ENCODE measurements at regions not wholly inside any gene's neighbourhood (a gene's known extent, or its start where the extent isn't known, plus 50 kb on each side); places are given as distances from the start of the nearest gene placed in this dataset.
"Not testable (repeated sequence)": the region's sequence is repeated elsewhere in the genome, so short reads cannot be mapped to it uniquely, and the experiment has no call there.

GRCh38 chr4:129738175-129738574 lies 642.2 kb downstream of the C4orf33 start:
- DNase-seq: no peak

- DNase-seq: no peak
Observed at GRCh38 chr4:129747756-129748155, 651.8 kb downstream of the C4orf33 start.

GRCh38 chr4:129748991-129749390 lies 653.0 kb downstream of the C4orf33 start:
- DNase-seq: no peak

DNA sequence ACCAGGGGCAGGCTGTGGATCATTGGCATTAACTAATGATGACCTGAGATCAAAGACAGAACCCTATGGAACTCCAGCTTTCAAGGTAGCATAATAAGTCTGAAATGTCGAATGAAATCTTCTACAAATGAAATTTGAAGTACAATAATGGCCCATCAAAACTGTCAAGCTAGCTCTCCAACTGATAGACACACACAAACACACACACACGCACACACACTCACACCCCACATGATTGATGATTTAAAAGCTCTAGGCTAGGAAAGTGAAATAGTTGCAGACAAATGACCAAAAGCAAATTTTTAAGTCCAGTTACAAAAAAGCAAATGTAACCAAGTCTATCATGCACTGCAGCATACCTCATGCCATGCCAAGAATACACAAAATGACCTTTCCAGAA lies 655.7 kb downstream of the C4orf33 start:
- no peak for DNase-seq

DNA sequence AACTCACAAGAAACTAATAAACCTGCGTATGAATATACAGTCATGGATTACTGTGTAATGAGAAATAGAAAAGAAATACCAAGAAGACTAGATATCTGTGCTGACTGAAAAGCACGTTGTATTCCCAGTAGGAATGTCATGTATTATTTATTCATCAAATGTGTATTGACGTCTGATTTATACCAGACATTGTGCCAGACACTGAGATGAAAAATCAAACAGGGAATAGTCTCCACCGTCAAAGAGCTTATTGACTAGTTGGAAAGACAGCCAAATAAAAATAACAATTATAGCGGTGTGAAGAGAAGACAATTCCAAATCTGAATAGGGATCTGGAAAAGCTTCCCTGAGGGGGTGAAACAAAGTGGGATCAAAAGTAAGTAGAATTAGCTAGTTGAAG lies 687.6 kb downstream of the C4orf33 start:
- no peak for DNase-seq

- DNase-seq: peak; percentile 63
Observed at GRCh38 chr4:129788486-129788885, 692.5 kb downstream of the C4orf33 start.

- DNase-seq: no peak
Observed at GRCh38 chr4:129804461-129804981, 708.6 kb downstream of the C4orf33 start.

- no peak for DNase-seq
Observed at GRCh38 chr4:129806986-129807385, 711.0 kb downstream of the C4orf33 start.

- DNase-seq: no peak
Observed at GRCh38 chr4:129808242-129808641, 712.3 kb downstream of the C4orf33 start.

DNA sequence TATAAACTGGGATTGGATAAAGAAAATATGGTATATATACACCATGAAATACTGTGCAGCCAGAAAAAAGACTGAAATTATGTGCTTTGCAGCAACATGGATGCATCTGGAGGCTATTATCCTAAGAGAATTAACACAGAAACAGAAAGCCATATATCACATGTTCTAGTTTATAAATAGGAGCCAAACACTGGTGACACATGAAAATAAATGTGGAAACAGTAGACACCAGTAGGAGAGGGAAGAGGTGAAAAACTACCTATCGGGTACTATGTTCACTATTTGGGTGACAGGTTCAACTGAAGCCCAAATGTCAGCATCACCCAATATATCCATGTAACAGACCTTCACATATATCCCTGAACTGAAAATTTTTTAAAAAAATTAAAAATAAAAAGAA lies 725.1 kb downstream of the C4orf33 start:
- DNase-seq: no peak

DNA sequence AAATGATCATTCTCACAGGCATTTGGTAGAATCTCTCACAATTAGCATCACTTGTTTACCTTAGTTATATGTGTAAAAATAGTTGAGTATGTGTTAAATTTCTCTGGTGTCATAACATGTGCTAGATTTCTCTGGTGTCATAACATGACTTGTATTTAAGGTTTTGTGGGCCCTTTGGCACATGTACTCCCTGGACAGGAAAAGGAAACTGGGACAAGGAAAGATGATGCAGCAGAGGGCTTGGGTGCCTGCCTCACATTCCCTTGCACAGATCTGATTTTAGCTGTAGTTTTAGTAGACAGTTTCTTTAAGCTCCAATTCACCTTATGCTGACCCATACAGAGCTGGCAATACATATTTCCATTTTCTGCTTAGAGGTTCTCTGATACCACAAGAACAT lies 726.0 kb downstream of the C4orf33 start:
- DNase-seq: no peak

DNA sequence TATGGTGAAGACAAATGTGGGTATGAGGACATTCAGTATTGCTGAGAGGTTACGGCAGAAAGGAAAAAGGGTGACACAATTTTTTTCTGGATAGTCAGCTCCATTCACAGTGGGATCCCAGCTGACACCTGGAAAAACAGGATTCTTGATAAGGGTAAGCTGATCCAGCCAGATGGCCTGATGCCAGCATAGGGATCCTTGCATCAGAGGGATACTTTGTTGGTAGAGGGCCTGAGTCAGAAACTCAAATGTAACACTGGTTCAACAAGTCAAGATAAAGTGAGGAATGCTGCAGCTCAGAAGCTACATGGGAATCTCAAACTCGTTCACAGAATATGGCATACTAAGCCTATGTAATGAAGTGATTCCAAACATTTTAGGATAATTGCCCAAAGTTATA lies 726.7 kb downstream of the C4orf33 start:
- DNase-seq: no peak

GRCh38 chr4:129823105-129823504 lies 727.2 kb downstream of the C4orf33 start:
- no peak for DNase-seq

- no peak for DNase-seq
Observed at GRCh38 chr4:129829373-129829772, 733.4 kb downstream of the C4orf33 start.

GRCh38 chr4:129839687-129840086 lies 743.7 kb downstream of the C4orf33 start:
- no peak for DNase-seq

- no peak for DNase-seq
Observed at GRCh38 chr4:129842096-129842495, 746.1 kb downstream of the C4orf33 start.

DNA sequence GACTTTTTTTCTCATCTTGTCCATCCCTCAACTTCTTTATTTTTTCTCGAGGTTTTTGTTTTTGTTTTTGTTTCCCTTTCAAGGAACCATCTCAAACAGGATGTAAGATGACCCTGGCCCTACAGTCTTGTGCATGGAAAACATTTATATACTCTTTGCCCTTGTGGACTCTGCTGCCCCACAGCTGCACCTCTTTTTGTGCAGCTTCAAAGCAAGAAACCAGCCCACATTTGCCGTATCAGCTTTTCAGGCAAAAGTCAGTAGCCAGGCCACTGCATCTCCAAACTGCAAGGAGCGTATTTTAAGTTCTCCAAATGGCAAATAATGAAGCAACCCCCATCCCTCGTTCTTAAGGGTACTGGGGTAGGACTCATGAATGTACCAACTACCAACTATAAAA lies 756.5 kb downstream of the C4orf33 start:
- no peak for DNase-seq

DNA sequence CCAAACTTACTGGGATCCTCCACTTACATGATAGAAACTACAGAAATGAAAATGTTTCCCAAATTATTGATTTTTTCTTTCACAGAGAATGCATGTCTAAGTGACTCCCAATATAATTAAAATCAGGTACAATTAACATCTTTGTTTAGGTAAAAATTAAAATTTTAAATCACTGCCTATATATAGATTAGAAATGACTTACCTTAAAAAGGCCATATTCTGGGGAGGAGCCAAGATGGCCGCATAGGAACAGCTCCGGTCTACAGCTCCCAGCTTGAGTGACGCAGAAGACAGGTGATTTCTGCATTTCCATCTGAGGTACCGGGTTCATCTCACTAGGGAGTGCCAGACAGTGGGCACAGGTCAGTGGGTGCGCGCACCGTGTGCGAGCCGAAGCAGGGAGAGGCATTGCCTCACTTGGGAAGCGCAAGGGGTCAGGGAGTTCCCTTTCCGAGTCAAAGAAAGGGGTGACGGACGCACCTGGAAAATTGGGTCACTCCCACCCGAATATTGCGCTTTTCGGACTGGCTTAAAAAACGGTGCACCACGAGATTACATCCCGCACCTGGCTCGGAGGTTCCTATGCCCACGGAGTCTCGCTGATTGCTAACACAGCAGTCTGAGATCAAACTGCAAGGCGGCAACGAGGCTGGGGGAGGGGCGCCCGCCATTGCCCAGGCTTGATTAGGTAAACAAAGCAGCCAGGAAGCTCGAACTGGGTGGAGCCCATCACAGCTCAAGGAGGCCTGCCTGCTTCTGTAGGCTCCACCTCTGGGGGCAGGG lies 757.9 kb downstream of the C4orf33 start:
- not testable (repeated sequence) for DNase-seq

DNA sequence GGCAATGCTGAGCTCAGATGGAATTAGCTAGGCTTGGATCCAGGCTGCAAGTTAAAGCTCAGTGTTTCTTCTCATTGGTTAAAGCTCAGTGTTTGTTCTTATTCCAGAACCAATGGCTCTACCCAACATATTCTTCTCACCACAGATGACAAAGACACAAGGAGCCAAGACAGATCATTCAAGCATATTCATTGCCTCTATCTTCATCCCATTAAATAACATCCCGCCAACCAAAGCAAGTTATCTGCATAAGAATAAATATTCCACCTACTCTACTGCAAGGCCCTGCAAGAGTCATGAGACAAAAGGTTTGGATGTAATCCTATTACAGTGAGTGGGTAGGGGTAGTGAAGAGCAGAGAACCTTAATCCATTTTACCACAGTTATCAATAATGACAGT lies 766.5 kb downstream of the C4orf33 start:
- no peak for DNase-seq

- DNase-seq: no peak
Observed at GRCh38 chr4:129863206-129863605, 767.3 kb downstream of the C4orf33 start.

GRCh38 chr4:129883996-129884395 lies 788.0 kb downstream of the C4orf33 start:
- no peak for DNase-seq

- DNase-seq: no peak
Observed at GRCh38 chr4:129897111-129897510, 801.2 kb downstream of the C4orf33 start.

GRCh38 chr4:129899849-129900248 lies 803.9 kb downstream of the C4orf33 start:
- DNase-seq: no peak

DNA sequence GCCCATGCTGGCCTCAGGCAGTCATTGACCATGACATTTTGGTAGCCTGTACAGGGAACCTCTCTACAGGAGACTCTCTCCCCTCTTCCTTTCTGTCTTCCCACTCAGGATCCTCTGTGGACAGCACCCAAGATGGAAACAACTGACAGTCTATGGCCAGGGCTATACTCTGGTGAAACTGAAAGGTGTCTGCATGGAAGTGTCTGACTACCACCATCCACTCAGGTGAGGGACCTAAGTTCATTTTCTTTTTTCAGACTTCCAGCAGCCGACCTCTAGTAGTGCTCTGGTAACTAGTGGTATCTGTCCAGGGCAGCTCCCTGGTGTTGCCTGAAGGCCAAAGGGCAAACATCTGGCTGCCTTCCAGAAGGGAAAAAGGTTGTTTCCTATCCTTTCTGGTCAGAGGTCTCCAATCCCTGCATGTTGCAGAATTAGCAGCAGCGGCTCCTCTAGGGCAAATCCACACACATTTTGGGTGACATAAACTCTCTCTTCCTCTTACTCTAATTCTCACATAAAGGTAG lies 804.5 kb downstream of the C4orf33 start:
- no peak for DNase-seq

DNA sequence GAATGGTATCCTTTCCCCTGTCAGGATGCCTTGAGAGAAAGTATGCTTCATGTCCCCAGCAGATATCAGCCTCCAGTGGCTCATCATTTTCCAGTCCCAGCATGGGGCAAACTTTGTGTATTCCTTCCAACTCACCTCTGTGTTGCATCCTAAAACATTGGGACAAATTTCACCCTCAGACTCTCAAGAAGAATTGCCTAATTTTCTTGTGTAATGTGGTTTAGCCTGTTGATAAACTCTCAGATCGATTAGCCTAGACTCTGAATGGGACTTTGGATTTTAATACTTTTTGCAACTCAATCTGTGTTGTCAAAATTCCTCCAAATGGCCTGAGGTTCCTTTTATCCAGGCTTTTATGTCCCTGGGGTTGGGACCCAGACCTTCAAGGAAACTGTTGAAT lies 805.3 kb downstream of the C4orf33 start:
- no peak for DNase-seq

Data from NCI-H2227 treated with DMSO at 0.1 percent for 48 hours (cell line).